ENCODE measurements at regions not wholly inside any gene's neighbourhood (a gene's known extent, or its start where the extent isn't known, plus 50 kb on each side); places are given as distances from the start of the nearest gene placed in this dataset.

DNA sequence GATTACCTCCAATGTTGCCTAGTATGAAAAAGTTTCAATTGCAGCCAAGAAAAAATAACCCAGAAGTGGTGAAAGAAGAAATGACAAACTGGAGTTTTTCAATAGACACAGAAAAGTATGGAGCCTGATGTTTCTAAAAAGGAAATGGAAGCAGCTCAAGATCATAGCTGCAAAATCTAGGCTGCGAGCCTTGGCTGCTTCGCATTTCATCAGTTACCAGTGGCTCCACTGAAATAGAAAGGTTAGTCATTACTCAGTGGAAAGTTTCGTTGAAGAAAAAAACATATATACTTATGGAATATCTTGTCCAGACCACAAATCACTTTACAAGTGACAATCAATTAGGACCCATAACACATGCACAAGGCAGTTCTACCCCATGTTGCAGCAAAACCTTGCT, 206.8 kb upstream of the SOX9 start:
- no peak for DNase-seq

GRCh38 chr17:71914812-71915211, 206.0 kb upstream of the SOX9 start:
- DNase-seq, result no peak

DNA sequence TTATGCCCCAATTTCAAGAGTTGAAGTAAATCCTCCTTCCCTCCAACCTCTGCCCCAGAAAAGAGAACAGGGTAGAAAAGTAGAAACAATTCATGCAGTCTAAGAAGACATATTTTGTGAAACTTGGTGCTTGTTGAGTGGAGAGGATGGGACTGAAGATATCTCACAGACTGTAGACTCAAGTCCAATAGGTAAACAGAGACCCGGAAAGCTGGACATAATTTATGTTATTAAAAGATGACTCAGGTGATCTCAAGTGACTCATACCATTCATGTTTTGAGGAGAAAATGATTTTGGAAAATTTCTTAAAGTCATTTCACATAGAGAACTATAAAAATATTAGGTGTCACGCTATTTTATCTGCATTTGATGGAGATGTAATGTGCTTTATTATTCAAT, 203.1 kb upstream of the SOX9 start:
- no peak for DNase-seq

DNA sequence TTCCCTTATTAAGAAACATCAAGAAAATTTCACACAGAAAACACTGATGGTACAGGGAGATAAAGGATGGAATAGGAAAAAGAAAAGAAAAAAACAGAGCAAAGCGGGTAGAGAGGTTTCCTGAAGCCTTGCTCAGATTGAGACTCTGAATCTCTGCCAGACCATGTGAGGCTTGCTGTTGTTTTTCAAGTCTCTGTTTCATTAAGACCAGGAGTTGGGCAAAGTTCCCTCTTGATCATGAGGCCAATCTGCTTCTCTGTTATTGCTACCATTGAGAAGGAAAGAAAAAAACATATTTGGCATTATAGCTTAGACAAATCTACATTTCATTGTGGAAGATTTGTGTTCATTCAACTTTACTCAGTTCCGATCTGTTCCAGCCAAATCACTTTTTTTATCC, 201.6 kb upstream of the SOX9 start:
- DNase-seq, result no peak

DNA sequence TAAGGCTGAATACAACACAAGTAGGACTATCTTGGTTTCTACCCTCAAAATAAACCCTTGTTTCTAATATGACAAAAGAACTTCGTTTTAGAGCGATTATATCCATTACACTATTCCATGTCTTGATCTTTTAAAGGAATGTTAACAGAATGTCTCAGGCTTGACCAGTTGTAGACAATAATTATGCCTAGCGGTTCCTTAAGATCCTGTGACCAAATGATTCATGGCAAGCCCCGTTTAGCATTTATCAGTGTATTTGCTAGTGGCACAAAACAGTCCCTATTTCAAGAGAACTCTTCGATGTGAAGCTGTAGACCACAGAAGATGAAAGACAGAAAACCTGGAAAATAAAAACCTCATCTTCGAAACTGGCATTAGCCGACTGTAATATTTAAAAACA, 200.9 kb upstream of the SOX9 start:
- DNase-seq, result no peak

DNA sequence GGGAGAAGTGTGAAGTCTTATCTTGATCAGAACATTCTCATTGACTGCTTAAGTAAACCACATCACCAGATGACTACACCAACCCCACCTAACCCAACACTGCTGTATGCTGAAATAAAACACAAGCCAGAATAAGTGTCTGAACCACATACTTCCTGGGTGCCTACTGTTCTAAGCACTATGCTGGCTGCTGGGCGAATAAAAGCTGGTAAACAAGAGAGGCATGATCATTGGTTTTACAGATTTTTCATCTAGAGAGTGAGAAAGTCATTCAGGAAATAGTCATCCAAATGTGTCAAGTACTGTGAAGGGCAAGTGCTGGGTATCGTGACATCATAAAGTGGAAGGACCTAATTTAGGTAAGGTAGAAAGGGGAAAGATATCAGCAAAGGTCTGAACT, 199.0 kb upstream of the SOX9 start:
- no peak for DNase-seq

- no peak for DNase-seq
These were observed 198.4 kb upstream of the SOX9 start for GRCh38 chr17:71922439-71922838.

DNA sequence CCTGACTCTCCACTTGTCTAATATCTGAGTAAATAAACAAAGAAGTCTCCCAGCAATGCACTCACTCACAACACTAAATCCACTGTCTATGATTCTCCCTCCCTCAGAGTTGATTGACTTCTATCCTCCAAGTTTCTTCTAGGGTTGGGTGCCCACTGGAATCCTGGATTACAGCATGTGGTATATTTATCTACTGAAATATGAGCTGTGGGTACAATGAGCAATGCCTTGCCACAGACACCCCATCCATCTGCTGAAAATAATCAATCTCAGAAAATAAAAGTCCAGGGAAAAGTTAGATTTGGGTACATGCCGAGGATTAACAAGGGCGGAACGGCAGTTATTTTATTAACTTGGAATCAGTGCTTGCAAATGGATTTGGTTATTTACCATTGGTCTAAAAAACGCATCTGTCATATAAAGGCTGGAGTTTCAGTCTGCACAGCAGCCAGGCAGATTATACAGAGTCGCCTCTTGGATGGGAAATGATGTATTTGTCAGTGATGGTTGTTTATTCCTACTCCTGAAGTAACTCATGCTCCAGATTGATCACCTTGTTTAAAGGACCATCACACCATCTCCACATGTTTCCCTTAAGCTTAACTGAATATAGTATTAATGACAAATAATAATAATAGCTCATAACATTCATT, 193.9 kb upstream of the SOX9 start:
- DNase-seq, result no peak

GRCh38 chr17:71933306-71933705, 187.5 kb upstream of the SOX9 start:
- no peak for DNase-seq

DNA sequence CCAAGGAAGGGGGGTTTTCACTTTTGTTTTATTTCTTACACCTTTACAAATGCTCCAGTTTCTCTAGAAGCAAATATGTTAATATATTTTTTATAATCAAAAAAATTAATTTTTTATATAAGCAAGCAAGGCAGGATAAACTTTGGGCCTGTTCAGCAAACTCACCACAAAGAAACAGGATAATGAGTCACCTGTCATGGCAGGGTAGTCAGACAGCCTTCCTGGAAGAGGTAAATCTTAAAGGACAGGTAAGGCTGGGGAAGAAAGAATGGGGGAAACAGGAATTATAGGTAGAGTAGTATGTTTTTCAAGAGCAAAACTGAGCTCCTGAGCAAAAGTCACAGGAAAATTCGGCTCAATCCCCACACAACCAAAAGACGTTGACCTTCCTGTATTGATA, 186.3 kb upstream of the SOX9 start:
- DNase-seq, result no peak

DNA sequence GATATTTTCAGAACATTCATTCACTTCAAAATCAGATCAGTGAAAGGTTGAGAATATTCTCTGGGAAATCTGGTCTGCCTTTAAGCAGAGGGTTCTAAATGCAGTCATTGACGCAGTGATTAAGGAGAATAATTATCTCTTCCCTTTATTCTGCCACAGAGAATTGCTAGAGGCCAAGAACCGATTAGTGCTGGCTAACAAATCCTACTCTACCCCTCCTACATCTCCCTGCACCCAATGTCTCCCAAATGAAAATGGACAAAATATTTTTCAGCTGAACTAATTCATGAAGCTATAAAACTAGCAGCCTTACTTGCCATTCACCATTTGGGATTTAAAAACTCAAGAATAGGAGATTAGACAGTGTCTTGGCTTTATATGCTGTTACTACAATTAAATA, 185.5 kb upstream of the SOX9 start:
- no peak for DNase-seq

DNA sequence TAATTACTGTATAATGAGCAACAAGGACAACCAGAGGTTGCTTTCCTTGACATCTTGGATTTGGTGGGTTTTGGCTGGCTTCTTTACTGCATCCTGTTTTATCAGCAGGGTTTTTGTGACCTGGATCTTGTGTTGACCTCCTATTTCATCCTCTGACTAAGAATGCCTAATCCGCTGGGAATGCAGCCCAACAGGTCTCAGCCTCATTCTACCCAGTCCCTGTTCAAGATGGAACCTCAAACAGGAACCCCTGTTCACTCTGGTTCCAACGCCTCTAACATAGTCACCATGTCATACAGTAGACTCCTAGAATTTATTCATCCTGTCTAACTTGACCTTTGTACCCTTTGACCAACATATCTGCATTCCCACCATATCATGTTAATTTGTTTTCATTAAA, 183.8 kb upstream of the SOX9 start:
- no peak for DNase-seq

- no peak for DNase-seq
These were observed 182.9 kb upstream of the SOX9 start for GRCh38 chr17:71937914-71938313.

DNA sequence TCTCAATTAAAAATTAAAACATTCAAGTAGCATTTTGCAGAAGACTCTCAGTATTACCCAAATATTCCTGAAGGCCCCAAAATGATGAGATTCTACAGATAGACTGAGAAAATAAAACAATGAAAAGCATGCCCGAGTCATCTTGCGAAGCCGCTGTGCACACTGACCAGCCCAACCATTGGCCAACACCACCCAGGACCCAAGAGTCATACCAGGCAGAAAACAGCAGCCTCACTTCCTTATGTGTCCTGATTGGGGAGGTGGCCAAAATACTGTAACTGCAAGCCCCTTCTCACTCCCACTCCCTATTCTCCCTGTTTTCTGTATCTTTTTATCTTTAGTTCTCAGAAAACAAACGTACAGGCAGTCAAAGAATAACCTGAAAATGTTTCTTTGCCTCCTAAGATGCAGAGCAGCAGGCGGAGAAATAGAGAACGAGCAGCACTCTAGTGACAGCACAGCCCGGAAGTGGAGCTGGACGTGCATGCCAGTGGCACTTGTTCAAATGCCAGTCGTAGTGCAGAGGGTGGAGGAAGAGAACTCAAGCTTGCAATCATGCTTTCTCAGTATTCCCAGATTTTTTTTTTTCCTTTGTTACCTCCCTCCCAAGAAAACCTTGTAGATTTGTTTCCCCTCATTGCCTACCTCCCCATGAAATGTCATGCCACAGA, 182.3 kb upstream of the SOX9 start:
- DNase-seq, result no peak

DNA sequence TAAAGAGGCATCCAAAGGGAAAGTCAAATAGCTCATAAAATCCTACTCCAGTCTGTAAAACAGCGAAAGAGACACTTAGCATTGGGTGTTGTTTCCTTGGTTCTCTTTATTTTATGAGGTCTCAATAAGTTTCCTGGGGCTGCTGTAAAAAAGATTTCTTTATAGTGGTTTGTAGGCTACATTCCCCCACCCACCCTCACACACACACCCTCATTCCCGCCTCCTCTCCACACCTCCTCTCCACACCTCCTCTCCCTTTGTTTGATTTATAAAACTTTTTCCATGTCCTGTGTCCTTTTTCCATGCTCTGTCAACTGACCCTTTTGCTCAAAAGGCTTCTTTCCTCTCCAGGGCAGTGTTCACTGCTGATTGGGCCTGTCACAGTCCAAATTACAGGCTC, 178.9 kb upstream of the SOX9 start:
- no peak for DNase-seq

GRCh38 chr17:71942626-71943025, 178.2 kb upstream of the SOX9 start:
- DNase-seq, result no peak

DNA sequence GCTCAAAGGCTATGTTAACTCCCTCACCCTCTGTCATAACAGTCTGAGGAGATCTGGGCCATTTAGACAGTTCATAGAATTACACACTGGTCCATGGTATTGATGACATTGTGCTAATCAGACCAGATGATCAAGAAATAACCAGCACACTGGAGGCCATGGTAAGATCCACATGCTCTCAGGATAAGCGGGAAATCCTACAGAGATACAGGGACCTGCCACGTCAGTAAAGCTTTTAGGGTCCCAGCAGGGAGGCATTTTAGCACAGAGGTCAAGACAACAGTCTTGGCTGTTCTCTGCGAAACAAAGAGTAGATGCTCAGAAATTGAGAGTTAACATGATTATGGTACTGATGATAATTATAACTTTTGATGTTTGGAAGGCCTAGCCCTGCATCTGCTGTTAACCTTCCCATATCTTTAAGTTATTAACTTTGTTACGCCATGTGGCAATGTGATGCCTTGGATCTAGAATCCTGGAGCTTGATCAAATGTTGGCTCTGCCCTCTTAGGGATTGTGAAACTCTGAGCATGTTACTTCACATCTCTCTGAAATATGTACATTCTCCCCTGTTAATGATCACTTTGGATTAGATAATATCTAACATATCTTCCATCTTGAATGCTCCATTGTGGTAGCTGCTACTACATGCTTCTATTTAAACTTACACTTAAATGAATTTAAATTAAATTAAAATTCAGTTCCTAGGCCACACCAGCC, 172.0 kb upstream of the SOX9 start:
- no peak for DNase-seq

GRCh38 chr17:71959154-71959553, 161.7 kb upstream of the SOX9 start:
- no peak for DNase-seq

DNA sequence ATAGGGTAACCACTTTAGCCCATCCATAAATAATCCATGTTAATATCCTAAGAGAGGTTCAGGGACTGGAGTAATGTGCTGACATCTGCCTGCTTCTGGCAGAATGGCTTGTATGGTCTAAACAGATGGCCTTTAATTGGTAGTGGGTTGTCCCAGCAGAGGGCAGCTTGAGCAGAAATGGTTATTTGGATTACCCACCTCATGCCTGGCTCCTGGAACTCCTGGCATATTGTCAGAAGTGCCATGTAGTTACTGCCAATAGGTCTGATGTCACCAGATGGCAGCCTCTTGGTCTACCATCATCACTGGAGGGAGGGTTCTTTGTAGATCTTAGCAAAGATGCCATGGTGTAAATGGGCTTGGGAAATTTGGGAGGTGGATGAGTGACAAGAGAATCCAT, 157.5 kb upstream of the SOX9 start:
- DNase-seq, result no peak

- no peak for DNase-seq
These were observed 157.0 kb upstream of the SOX9 start for GRCh38 chr17:71963791-71964190.

DNA sequence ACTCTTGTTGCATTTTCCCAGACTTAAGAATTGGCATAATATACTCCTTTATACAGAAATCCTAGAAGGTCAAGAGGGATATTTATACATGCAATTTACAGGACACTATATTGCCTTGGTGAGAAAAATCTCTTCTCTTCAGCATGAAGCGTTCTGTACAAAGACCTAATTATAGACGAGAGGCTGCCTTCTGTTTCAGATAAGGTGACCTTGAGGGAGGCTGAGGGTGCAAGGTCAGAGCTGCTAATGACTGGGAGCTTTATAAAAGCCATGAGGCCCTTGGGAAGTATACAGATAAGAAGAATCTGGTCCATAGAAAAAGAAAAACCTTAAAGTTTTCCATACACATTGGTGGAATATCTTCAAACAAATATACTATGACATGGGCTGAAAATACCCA, 156.3 kb upstream of the SOX9 start:
- no peak for DNase-seq

DNA sequence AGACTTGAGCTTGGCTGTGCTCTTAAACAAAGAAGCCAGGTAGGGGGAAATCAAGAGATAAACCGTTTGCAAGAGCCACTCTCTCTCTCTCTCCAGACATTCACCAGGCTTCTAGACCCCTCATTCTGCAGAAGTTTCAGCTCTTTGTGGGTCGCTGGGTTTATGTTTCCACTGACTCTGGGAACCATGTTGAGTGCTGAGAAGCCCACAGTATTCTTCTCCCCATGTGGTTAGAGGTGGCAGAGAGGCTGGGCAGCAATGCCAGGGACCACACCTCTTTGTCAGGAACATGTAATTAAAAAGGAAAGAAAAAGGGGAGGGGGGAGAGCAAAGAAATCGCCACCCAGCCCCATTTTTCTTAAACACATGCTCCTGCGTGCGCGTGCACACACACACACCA, 154.8 kb upstream of the SOX9 start:
- DNase-seq, result no peak

- DNase-seq, result no peak
These were observed 154.1 kb upstream of the SOX9 start for GRCh38 chr17:71966459-71967313.

GRCh38 chr17:71969500-71969899, 151.3 kb upstream of the SOX9 start:
- DNase-seq, result no peak
